ENCODE measurements at regions not wholly inside any gene's neighbourhood (a gene's known extent, or its start where the extent isn't known, plus 50 kb on each side); places are given as distances from the start of the nearest gene placed in this dataset.
"Not testable (repeated sequence)": the region's sequence is repeated elsewhere in the genome, so short reads cannot be mapped to it uniquely, and the experiment has no call there.

GRCh38 chr6:91075244-91075976 lies 488.5 kb upstream of the MAP3K7 start:
- Histone ChIP-seq H3K36me3 (no peaks in the 10 kb centered on the region), H3K9me3 (no peaks in the 10 kb centered on the region), H3K4me3 (no peak overlapping the region), H3K27ac (no peak overlapping the region), H3K27me3 (no peaks in the 10 kb centered on the region), H3K4me1 (no peaks in the 10 kb centered on the region)
- no peak for DNase-seq (ENCODE audit: extremely low spot score in 2 of 2)
- TF ChIP-seq POLR2AphosphoS5 (IDR thresholded peaks at IDR 0.05; ENCODE audit: insufficient read depth in 1 of 2, low read depth in 1 of 2) (no peak), CTCF (IDR thresholded peaks at IDR 0.05) (no peak), POLR2A (IDR thresholded peaks at IDR 0.05) (no peak)
- intact Hi-C loops (cut with DNase I), result no loop called here

- intact Hi-C loops (cut with DNase I), result no loop called here
- Histone ChIP-seq H3K36me3 (no peaks in the 10 kb centered on the region), H3K9me3 (no peaks in the 10 kb centered on the region), H3K27ac (no peak overlapping the region), H3K4me1 (no peaks in the 10 kb centered on the region), H3K27me3 (no peaks in the 10 kb centered on the region), H3K4me3 (no peak overlapping the region)
- no peak for DNase-seq (ENCODE audit: extremely low spot score in 2 of 2)
- no peak for TF ChIP-seq POLR2AphosphoS5 (IDR thresholded peaks at IDR 0.05; ENCODE audit: insufficient read depth in 1 of 2, low read depth in 1 of 2)
- no peak for TF ChIP-seq POLR2A (IDR thresholded peaks at IDR 0.05)
- no peak for TF ChIP-seq CTCF (IDR thresholded peaks at IDR 0.05)
Measured at GRCh38 chr6:91063362-91063761, 476.5 kb upstream of the MAP3K7 start.

GRCh38 chr6:91057689-91058088 lies 470.8 kb upstream of the MAP3K7 start:
- H3K27me3 ChIP-seq, result no peaks in the 10 kb centered on the region
- no peaks in the 10 kb centered on the region for H3K9me3 ChIP-seq
- H3K36me3 ChIP-seq, result no peaks in the 10 kb centered on the region
- no peak for DNase-seq (ENCODE audit: extremely low spot score in 2 of 2)
- TF ChIP-seq POLR2AphosphoS5 (IDR thresholded peaks at IDR 0.05; ENCODE audit: insufficient read depth in 1 of 2, low read depth in 1 of 2) (no peak), POLR2A (IDR thresholded peaks at IDR 0.05) (no peak), CTCF (IDR thresholded peaks at IDR 0.05) (no peak)
- H3K4me3 ChIP-seq, result no peak overlapping the region
- H3K4me1 ChIP-seq, result no peaks in the 10 kb centered on the region
- intact Hi-C loops (cut with DNase I), result no loop called here
- no peak overlapping the region for H3K27ac ChIP-seq

GRCh38 chr6:91055959-91056358 lies 469.1 kb upstream of the MAP3K7 start:
- Histone ChIP-seq H3K9me3 (no peaks in the 10 kb centered on the region), H3K36me3 (no peaks in the 10 kb centered on the region), H3K4me3 (no peak overlapping the region), H3K27me3 (no peaks in the 10 kb centered on the region), H3K4me1 (no peaks in the 10 kb centered on the region), H3K27ac (no peak overlapping the region)
- intact Hi-C loops (cut with DNase I), result no loop called here
- DNase-seq (ENCODE audit: extremely low spot score in 2 of 2), result no peak
- TF ChIP-seq POLR2A (IDR thresholded peaks at IDR 0.05) (no peak), CTCF (IDR thresholded peaks at IDR 0.05) (no peak), POLR2AphosphoS5 (IDR thresholded peaks at IDR 0.05; ENCODE audit: insufficient read depth in 1 of 2, low read depth in 1 of 2) (no peak)

GRCh38 chr6:91052473-91053450 lies 465.9 kb upstream of the MAP3K7 start:
- intact Hi-C loops (cut with DNase I); H3K36me3 ChIP-seq; H3K4me1 ChIP-seq; DNase-seq (ENCODE audit: extremely low spot score in 2 of 2); H3K9me3 ChIP-seq; H3K27me3 ChIP-seq; H3K27ac ChIP-seq; H3K4me3 ChIP-seq: not testable (repeated sequence)
